OCI-LY3 (cell line): ENCODE measurements at regions not wholly inside any gene's neighbourhood (a gene's known extent, or its start where the extent isn't known, plus 50 kb on each side); places are given as distances from the start of the nearest gene placed in this dataset.

Source experiments
- H2AFZ ChIP-seq: fragments of 200-600, 300-600 bp; shearing (Covaris generic); 2 replicates; pipeline ENCODE4 v1.6.0; 2014; ENCODE audit warnings: antibody characterized with exemption, low read depth, low read length
- H3K27ac ChIP-seq: fragments of 200-600, 300-600 bp; sonication (generic); 2 replicates; pipeline ENCODE4 v1.5.1; 2014; ENCODE audit warnings: mild to moderate bottlenecking, low read length, moderate library complexity, mixed read lengths
- H3K27me3 ChIP-seq: fragments of 200-600, 300-600 bp; sonication (generic); 2 replicates; pipeline ENCODE4 v1.6.1; 2014; ENCODE audit warnings: low read depth, low read length, mixed read lengths
- H3K36me3 ChIP-seq: fragments of 200-600, 300-600 bp; sonication (generic); replicated peaks from 2 replicates; pipeline ENCODE3; 2014; ENCODE audit warnings: low read depth, low read length, mixed read lengths
- H3K4me1 ChIP-seq: fragments of 300-600, 200-600 bp; sonication (generic); 2 replicates; pipeline ENCODE4 v1.6.1; 2014; ENCODE audit warnings: low read length, mixed read lengths
- H3K4me2 ChIP-seq: fragments of 200-600, 300-600 bp; sonication (generic); 2 replicates; pipeline ENCODE4 v1.6.1; 2014; ENCODE audit warnings: low read length, mixed read lengths
- H3K4me3 ChIP-seq: fragments of 300-600, 200-600 bp; sonication (generic); 2 replicates; pipeline ENCODE4 v1.5.1; 2014; ENCODE audit warnings: antibody characterized with exemption, mild to moderate bottlenecking, low read length, moderate library complexity
- H3K79me2 ChIP-seq: fragments of 300-600, 200-600 bp; shearing (Covaris generic); 2 replicates; pipeline ENCODE4 v1.6.1; 2014; ENCODE audit warnings: mild to moderate bottlenecking, low read length, mixed read lengths
- H3K9ac ChIP-seq: fragments of 300-600, 200-600 bp; shearing (Covaris generic); 2 replicates; pipeline ENCODE4 v1.6.0; 2014; ENCODE audit warnings: mild to moderate bottlenecking, low read length, moderate library complexity
- H3K9me3 ChIP-seq: fragments of 200-600, 300-600 bp; shearing (Covaris generic); 2 replicates; pipeline ENCODE4 v1.6.1; 2014; ENCODE audit warnings: low read length, mixed read lengths; ENCODE audit not compliant: insufficient read depth
- H4K20me1 ChIP-seq: fragments of 200-600, 300-600 bp; sonication (generic); 2 replicates; pipeline ENCODE4 v1.6.1; 2016; ENCODE audit warnings: low read length, mixed read lengths; ENCODE audit not compliant: insufficient read depth
- EZH2phosphoT487 ChIP-seq: fragments of 200-600 bp; shearing (Covaris generic); IDR thresholded peaks from 2 replicates; pipeline ENCODE4 v1.6.1; 2018; ENCODE audit warnings: antibody characterized with exemption, mixed run types, low read depth
- TF ChIP-seq, protein P1 (sequence below): fragments of 200-600, 300-600 bp; sonication (generic); IDR thresholded peaks from 2 replicates; pipeline ENCODE4 v1.5.1; 2014; ENCODE audit warnings: antibody characterized with exemption, low read length, low read depth

DNA sequence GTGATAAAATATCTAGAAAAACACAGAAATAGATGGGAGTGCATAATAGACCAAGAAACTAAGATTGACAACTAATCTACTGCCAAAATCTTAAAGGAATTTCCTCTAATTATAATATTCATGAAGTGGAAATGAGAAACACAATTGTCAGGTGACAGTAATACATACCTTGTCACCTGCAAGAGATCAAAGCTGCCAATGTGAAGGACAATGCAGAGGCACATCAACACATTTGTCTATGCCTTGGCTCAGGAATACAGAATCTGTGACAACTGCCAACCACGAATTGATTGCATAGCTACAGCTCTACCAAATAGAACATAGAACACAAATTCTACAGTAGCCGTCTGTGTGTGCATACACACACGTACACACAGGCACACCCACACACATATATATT lies 295.7 kb downstream of the PPARGC1A start:
- H3K36me3 ChIP-seq = no peaks in the 10 kb centered on the region
- H3K4me2 ChIP-seq = no peak overlapping the region
- no peak overlapping the region for H3K27ac ChIP-seq
- H3K27me3 ChIP-seq = no peaks in the 10 kb centered on the region
- H3K9me3 ChIP-seq = peaks cover 3% of the 10 kb centered on the region; the same call in 1 of the 2 replicates
- no peak overlapping the region for H3K9ac ChIP-seq
- no peaks in the 10 kb centered on the region for H3K79me2 ChIP-seq
- no peaks in the 10 kb centered on the region for H3K4me1 ChIP-seq
- H4K20me1 ChIP-seq = no peaks in the 10 kb centered on the region
- no peak overlapping the region for H2AFZ ChIP-seq
- TF ChIP-seq, protein P1, sequence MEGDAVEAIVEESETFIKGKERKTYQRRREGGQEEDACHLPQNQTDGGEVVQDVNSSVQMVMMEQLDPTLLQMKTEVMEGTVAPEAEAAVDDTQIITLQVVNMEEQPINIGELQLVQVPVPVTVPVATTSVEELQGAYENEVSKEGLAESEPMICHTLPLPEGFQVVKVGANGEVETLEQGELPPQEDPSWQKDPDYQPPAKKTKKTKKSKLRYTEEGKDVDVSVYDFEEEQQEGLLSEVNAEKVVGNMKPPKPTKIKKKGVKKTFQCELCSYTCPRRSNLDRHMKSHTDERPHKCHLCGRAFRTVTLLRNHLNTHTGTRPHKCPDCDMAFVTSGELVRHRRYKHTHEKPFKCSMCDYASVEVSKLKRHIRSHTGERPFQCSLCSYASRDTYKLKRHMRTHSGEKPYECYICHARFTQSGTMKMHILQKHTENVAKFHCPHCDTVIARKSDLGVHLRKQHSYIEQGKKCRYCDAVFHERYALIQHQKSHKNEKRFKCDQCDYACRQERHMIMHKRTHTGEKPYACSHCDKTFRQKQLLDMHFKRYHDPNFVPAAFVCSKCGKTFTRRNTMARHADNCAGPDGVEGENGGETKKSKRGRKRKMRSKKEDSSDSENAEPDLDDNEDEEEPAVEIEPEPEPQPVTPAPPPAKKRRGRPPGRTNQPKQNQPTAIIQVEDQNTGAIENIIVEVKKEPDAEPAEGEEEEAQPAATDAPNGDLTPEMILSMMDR = no peak
- TF ChIP-seq EZH2phosphoT487 = no peak
- H3K4me3 ChIP-seq = no peak overlapping the region

DNA sequence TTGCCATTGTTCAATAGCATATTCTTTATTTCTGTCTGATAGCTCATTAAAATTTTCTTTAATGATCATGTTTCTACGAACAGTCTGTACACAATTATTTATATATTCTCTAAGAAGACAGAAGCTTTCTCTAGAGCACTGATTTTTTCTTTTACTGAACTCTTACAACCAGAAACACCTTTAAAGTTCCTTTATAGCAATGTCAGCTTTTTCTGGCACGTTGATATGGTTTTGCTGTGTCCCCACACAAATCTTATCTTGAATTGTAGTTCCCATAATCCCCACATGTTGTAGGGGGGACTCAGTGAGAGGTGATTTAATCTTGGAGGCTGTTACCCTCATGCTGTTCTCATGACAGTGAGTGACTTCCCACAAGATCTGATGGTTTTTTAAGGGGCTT lies 299.4 kb downstream of the PPARGC1A start:
- H2AFZ ChIP-seq = no peak overlapping the region
- H3K27ac ChIP-seq = no peak overlapping the region
- no peak overlapping the region for H3K4me3 ChIP-seq
- H3K9ac ChIP-seq = no peak overlapping the region
- H3K79me2 ChIP-seq = no peaks in the 10 kb centered on the region
- H3K4me1 ChIP-seq = no peaks in the 10 kb centered on the region
- no peak for TF ChIP-seq EZH2phosphoT487
- TF ChIP-seq, protein P1 = no peak
- no peaks in the 10 kb centered on the region for H3K36me3 ChIP-seq
- no peaks in the 10 kb centered on the region for H3K27me3 ChIP-seq
- no peak overlapping the region for H3K4me2 ChIP-seq
- H3K9me3 ChIP-seq = peaks cover 3% of the 10 kb centered on the region; the same call in 1 of the 2 replicates
- H4K20me1 ChIP-seq = no peaks in the 10 kb centered on the region

DNA sequence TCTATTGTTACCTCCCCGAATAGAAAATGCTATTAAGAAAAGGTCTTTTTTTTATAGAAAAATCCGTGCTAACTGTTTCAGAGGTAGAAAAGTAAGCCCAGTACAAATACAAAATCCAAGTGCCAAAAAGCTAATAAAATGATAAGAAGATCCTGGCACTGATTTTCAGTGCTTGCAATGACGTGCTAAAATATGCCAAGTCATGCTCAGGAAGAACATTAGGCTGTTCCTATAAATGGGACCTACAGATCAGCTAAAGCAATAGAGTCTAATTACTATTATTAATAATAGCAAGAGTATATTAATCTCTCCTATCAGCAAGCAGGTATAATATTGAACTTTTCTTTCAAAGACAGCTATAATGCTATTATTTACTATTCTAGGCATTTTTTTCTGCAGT lies 305.8 kb downstream of the PPARGC1A start:
- Histone ChIP-seq H3K4me3 (no peak overlapping the region), H3K9me3 (no peaks in the 10 kb centered on the region), H2AFZ (no peak overlapping the region), H4K20me1 (no peaks in the 10 kb centered on the region), H3K4me2 (no peak overlapping the region), H3K79me2 (no peaks in the 10 kb centered on the region), H3K36me3 (no peaks in the 10 kb centered on the region), H3K27ac (no peak overlapping the region), H3K4me1 (no peaks in the 10 kb centered on the region), H3K27me3 (no peaks in the 10 kb centered on the region), H3K9ac (no peak overlapping the region)
- TF ChIP-seq, protein P1 = no peak
- no peak for TF ChIP-seq EZH2phosphoT487

DNA sequence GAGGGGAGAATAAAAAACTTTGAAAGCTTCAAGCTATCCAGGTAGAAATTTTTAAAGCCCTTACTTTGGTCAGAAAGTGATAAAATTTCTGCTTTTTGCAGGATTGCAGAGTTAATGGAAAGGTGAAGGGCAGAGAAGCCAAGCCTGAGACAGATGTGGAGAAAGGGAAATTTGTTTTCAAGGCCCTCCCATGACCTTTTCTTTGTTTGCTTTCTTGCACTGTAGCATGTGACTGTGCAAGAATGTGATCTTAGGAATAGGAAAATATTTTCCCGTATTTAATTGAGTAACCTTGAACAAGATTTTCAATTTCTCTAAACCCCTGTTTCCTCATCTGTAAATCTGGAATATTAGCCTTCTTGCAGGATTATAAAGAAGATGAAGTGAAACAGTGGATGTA lies 307.2 kb downstream of the PPARGC1A start:
- no peaks in the 10 kb centered on the region for H3K79me2 ChIP-seq
- TF ChIP-seq, protein P1 = no peak
- no peak for TF ChIP-seq EZH2phosphoT487
- H3K4me1 ChIP-seq = no peaks in the 10 kb centered on the region
- H3K27me3 ChIP-seq = no peaks in the 10 kb centered on the region
- H3K9me3 ChIP-seq = no peaks in the 10 kb centered on the region
- no peaks in the 10 kb centered on the region for H3K36me3 ChIP-seq
- H4K20me1 ChIP-seq = no peaks in the 10 kb centered on the region
- no peak overlapping the region for H3K4me3 ChIP-seq
- no peak overlapping the region for H3K9ac ChIP-seq
- no peak overlapping the region for H3K27ac ChIP-seq
- no peak overlapping the region for H2AFZ ChIP-seq
- no peak overlapping the region for H3K4me2 ChIP-seq
